ENCODE measurements at regions not wholly inside any gene's neighbourhood (a gene's known extent, or its start where the extent isn't known, plus 50 kb on each side); places are given as distances from the start of the nearest gene placed in this dataset.
"Not testable (repeated sequence)": the region's sequence is repeated elsewhere in the genome, so short reads cannot be mapped to it uniquely, and the experiment has no call there.

DNA sequence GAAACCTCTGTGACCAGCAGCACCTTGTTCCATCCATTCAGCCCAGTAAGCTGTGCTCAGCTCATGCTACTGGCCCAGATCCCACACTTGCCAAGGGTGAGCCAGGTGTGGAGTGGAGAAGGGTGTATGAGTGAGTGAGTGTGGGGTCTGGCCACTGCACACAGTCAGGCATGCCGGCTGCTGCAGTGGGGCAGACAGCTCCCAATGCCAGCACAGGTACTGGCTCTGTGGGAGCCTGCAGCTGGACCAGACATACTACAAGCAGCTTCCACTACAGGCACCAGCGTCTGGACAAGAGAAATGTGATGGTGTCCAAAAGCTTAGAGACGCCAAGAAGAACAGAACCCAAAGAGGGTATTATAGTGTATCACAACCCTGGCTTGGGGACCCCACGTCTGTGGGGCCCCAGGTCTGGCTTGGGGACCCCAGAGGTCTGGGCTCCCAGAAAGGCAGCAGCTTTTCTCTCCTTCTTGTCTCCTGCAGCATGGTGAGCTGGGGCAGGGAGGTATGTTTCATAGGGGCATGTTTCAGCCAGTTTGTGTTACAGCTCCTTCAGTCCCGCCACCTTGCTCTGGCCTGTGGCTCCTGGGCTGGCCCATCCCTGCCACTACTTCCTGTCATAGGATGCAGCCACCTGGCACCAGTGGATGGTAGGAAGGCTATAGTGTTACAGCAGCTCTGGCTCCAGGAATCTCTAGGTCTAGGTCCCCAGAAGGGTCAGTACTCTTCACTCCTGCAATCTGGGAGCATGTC lies 152.4 kb upstream of the HSF2 start:
- Mint-ChIP-seq H3K4me3 (no peak overlapping the region), H3K9me3 (peaks cover 19% of the 10 kb centered on the region), H3K27me3 (ENCODE audit: low read depth) (no peaks in the 10 kb centered on the region), H3K4me1 (ENCODE audit: low read depth) (no peaks in the 10 kb centered on the region), H3K27ac (no peak overlapping the region), H3K36me3 (ENCODE audit: low read depth) (no peaks in the 10 kb centered on the region)

DNA sequence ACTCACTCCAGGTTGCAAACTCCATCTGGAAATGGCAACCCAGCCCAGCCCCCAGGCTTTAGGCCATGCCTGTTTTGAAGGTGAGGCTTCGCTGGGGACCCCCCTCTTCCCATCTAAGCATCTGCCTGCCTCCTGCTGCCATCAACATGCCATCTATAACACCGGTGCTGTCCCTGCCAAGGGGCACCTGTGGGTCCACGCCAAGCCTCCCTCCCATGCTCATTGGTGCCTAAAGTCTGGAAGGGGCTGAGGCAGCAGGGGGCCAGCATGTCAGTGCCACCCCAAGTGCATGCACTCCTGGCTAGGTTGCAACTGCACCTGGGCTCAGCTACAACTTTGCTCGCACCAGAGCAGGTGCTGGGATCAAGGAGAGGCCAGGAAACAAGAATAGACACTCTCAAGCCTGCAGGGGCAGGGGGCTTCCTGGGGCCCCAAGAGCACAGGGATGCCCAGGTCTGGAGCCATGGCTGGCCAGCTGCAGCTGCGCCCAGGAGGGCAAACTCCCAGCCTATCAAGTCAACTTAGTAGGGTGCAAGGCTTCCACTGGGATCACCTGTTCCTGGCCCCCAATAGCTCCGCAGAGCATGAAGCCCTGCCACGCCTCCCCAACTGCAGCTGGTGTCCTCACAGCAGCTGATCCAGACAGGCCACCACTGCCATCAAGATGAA lies 151.3 kb upstream of the HSF2 start:
- no peaks in the 10 kb centered on the region for H3K36me3 Mint-ChIP-seq (ENCODE audit: low read depth)
- H3K4me1 Mint-ChIP-seq (ENCODE audit: low read depth): no peaks in the 10 kb centered on the region
- H3K27ac Mint-ChIP-seq: no peak overlapping the region
- H3K4me3 Mint-ChIP-seq: no peak overlapping the region
- peaks cover 17% of the 10 kb centered on the region for H3K9me3 Mint-ChIP-seq
- no peaks in the 10 kb centered on the region for H3K27me3 Mint-ChIP-seq (ENCODE audit: low read depth)

DNA sequence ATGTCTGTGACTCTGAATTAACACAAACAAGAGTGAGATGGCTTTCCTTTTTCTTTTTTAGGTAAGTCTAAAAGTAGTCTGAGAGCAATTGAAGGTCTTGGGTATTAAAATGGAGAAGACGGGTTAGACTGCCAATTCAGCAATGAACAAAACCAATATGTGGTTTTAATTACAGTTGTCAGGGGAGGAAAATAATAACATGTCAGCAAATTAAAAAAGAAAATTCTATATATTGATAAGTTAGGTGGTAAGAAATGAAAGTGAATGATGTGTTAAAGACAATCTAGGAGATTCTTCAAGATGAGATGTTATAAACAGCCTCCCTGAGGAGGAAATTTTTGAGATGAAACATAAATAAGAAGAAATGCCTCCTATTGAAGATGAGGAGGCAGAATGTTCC lies 150.6 kb upstream of the HSF2 start:
- H3K9me3 Mint-ChIP-seq: peaks cover 10% of the 10 kb centered on the region
- H3K4me3 Mint-ChIP-seq: no peak overlapping the region
- no peaks in the 10 kb centered on the region for H3K27me3 Mint-ChIP-seq (ENCODE audit: low read depth)
- H3K4me1 Mint-ChIP-seq (ENCODE audit: low read depth): no peaks in the 10 kb centered on the region
- no peak overlapping the region for H3K27ac Mint-ChIP-seq
- H3K36me3 Mint-ChIP-seq (ENCODE audit: low read depth): no peaks in the 10 kb centered on the region

DNA sequence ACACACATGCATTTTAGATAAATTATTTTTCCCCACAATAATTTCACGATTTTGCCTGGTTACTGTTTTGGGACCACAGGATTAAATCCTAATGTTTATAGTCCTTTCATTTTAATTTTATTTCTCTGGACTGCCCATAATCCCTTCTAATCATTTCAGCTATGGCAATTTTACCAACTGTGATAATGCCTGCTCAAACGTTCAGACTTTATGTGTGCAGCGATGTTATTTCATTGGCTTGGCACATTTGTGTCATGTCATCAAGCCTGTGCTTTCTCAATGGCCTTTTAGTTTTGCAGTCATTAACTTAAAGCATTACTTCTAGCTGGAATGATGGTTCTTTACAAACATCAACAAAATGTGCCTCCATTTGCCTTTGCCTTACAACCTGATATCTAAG lies 140.6 kb upstream of the HSF2 start:
- Mint-ChIP-seq H3K36me3 (ENCODE audit: low read depth) (no peaks in the 10 kb centered on the region), H3K27me3 (ENCODE audit: low read depth) (no peaks in the 10 kb centered on the region), H3K4me3 (no peak overlapping the region), H3K27ac (no peak overlapping the region), H3K9me3 (no peaks in the 10 kb centered on the region), H3K4me1 (ENCODE audit: low read depth) (no peaks in the 10 kb centered on the region)

DNA sequence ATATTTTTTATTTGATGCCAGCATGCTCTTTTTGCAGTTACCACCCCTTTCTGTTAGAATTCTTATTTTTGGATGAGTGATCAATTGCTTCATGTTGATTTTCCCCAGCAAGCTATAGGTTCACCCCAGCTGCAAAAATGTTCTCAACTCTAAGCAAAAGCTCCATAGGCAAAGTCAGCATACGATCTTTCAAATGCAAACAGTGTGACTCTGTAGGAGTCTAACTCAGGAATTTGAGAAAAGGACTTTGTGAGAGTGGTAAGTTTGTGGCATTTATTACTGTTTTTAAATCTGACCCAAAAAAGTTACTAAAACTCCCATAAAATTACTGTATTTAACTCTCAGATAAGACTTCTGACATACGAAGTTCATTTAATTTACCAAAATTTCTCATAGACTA lies 134.9 kb upstream of the HSF2 start:
- Mint-ChIP-seq H3K9me3 (no peaks in the 10 kb centered on the region), H3K27ac (no peak overlapping the region), H3K4me3 (no peak overlapping the region), H3K4me1 (ENCODE audit: low read depth) (no peaks in the 10 kb centered on the region), H3K36me3 (ENCODE audit: low read depth) (no peaks in the 10 kb centered on the region), H3K27me3 (ENCODE audit: low read depth) (no peaks in the 10 kb centered on the region)

DNA sequence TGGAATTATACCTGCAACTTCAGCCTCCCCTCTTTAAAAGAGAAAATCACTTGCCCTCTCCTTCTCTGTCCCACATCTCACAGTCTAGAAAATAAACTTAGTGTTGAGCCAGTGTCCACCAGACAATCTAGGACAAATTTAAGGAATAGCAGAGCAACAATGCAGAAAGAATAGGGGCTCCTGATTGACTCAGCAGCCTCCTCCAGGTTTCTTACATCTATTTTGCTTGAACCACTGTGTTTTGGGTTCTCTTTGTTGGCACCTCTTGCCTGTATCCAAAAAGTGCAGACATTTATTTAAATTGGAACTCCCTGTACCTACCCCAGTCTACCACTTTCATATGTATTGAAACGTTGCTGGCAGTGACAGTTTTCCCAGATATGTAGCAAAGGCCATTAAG lies 133.7 kb upstream of the HSF2 start:
- Mint-ChIP-seq H3K27me3 (ENCODE audit: low read depth) (no peaks in the 10 kb centered on the region), H3K36me3 (ENCODE audit: low read depth) (no peaks in the 10 kb centered on the region), H3K27ac (no peak overlapping the region), H3K4me3 (no peak overlapping the region), H3K4me1 (ENCODE audit: low read depth) (no peaks in the 10 kb centered on the region), H3K9me3 (no peaks in the 10 kb centered on the region)

DNA sequence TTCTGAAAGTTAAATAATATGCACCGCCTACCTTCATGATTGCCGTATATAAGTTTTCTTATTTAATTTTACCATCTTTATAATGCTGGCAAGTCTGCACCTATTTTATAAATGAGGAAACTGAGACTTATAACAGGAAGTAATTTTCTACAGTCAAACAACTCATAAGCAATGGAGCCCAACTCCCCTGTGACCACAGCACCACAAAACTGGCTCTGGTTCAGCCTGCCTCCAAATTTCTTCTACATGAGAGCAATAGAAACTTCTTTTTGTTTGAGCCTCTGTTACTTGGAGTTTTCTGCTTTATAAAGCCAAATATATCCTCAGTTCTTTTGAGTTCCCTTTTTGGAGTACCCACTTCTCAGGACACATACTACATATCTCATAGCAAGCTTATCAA lies 131.1 kb upstream of the HSF2 start:
- no peak overlapping the region for H3K4me3 Mint-ChIP-seq
- H3K27me3 Mint-ChIP-seq (ENCODE audit: low read depth): no peaks in the 10 kb centered on the region
- H3K4me1 Mint-ChIP-seq (ENCODE audit: low read depth): no peaks in the 10 kb centered on the region
- no peaks in the 10 kb centered on the region for H3K9me3 Mint-ChIP-seq
- no peak overlapping the region for H3K27ac Mint-ChIP-seq
- no peaks in the 10 kb centered on the region for H3K36me3 Mint-ChIP-seq (ENCODE audit: low read depth)

DNA sequence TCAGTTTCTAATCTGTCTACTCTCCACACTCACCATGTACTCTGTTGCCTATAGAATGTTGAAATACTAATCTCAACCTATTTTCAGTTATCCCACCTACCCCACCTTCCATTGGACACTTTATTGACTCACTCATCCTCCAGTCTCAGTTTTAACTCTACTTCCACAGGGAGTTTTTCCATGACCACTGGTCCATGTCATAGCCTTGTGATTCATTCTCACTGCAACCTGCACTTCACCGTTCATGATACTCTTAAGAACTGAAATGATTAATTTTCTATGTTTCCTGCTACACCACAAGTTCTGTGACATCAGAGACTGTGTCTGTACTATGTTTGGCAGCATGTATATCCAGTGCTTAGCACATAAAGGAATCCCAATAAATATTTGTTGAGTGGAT lies 122.8 kb upstream of the HSF2 start:
- no peaks in the 10 kb centered on the region for H3K4me1 Mint-ChIP-seq (ENCODE audit: low read depth)
- H3K4me3 Mint-ChIP-seq: no peak overlapping the region
- H3K9me3 Mint-ChIP-seq: no peaks in the 10 kb centered on the region
- H3K27me3 Mint-ChIP-seq (ENCODE audit: low read depth): no peaks in the 10 kb centered on the region
- H3K36me3 Mint-ChIP-seq (ENCODE audit: low read depth): no peaks in the 10 kb centered on the region
- H3K27ac Mint-ChIP-seq: no peak overlapping the region

DNA sequence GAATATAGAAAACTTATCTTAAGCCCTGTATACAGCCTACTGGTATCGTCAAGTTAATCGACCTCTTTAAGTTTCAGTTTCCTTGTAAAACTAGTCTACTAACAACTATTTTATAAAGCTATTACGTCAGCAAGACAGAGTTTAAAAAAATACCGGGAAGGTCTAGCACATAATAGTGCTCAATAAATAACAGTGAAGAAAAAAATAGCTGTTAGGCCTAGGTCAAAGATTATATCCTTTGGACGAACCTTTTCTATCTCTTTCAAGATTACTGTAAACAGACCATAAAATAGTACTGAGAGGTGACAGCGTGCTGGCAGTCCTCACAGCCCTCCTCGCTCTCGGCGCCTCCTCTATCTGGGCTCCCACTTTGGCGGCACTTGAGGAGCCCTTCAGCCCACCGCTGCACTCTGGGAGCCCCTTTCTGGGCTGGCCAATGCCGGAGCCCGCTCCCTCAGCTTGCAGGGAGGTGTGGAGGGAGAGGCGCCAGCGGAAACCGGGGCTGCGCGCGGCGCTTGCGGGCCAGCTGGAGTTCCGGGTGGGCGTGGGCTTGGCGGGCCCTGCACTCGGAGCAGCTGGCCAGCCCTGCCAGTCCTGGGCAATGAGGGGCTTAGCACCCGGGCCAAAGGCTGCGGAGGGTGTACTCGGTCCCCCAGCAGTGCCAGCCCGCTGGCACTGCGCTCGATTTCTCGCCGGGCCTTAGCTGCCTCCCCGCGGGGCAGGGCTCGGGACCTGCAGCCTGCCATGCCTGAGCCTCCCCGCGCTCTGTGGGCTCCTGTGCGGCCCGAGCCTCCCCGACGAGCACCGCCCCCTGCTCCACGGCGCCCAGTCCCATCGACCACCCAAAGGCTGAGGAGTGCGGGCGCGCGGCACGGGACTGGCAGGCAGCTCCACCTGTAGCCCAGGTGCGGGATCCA lies 119.1 kb upstream of the HSF2 start:
- not testable (repeated sequence) for H3K4me1 Mint-ChIP-seq (ENCODE audit: low read depth); H3K36me3 Mint-ChIP-seq (ENCODE audit: low read depth); H3K4me3 Mint-ChIP-seq; H3K27me3 Mint-ChIP-seq (ENCODE audit: low read depth); H3K9me3 Mint-ChIP-seq; H3K27ac Mint-ChIP-seq

DNA sequence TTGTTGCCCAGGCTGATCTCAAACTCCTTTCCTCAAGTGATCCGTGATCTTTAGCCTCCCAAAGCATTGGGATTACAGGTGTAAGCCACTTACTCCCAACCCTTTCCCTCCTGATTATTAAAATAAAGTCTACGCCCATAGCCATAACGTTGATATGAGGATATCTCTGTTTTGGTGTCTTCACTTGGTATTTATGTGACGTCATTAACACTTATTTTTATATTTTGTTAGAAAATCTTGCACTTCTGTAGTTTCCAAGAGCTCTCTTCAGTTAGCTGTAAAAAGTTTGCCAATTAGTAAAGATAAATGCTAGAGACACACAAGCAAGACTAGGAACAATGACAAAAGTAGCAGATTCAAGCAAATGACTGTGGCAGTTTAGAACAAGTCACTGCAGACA lies 115.6 kb upstream of the HSF2 start:
- Mint-ChIP-seq H3K36me3 (ENCODE audit: low read depth) (no peaks in the 10 kb centered on the region), H3K4me3 (no peak overlapping the region), H3K27me3 (ENCODE audit: low read depth) (no peaks in the 10 kb centered on the region), H3K4me1 (ENCODE audit: low read depth) (no peaks in the 10 kb centered on the region), H3K27ac (no peak overlapping the region), H3K9me3 (no peaks in the 10 kb centered on the region)

DNA sequence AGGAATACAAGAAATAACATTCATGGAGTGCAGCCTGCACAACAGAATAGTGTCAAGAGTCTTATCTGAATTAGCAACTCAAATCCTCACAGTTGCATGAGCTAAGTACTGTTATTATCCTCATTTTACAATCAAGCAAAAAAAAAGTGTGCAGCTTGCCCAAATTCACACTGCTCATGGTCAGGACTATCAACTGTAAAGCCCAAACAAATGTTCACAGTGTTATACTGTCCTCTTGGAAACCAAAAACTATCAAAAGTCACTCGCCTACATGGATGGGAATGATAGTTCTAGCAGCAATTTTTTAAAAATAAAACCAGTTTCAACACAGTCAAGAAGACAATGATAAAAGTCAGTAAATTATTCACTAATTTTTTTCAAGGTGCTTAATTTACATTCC lies 114.6 kb upstream of the HSF2 start:
- no peaks in the 10 kb centered on the region for H3K36me3 Mint-ChIP-seq (ENCODE audit: low read depth)
- no peaks in the 10 kb centered on the region for H3K9me3 Mint-ChIP-seq
- no peaks in the 10 kb centered on the region for H3K27me3 Mint-ChIP-seq (ENCODE audit: low read depth)

DNA sequence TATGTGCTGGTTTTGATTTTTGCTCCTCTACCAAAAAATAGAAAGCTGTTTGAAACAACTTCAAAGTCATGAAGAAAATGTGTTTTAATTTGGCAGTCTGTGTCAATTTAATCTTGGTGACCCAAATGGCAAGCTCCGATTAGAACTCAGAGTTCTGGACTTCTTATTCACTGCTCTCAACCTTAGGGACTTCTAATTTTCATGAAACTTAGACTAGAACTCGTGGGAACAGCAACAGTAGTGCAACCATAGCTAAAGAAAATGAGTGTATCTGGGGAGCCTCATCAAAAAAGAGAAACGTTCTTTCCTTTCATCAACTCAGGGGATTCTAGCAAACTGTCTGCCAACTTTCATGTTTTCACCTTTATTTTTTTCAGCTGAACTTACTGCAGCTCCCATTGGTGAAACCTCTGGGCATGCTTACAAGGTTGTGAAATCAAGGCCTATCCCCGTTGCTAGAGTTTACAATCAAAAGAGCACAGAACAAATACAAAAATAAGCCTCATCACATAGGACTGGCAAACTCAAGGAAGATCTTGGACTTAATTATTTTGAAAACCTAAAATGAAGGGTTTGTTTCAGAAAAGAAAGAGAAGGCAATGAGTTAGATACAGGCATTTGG lies 114.0 kb upstream of the HSF2 start:
- H3K27ac Mint-ChIP-seq: no peak overlapping the region

More for the DNA sequence above, 114.6 kb upstream of the HSF2 start:
- no peaks in the 10 kb centered on the region for H3K4me1 Mint-ChIP-seq (ENCODE audit: low read depth)
- no peak overlapping the region for H3K4me3 Mint-ChIP-seq
- no peak overlapping the region for H3K27ac Mint-ChIP-seq

DNA sequence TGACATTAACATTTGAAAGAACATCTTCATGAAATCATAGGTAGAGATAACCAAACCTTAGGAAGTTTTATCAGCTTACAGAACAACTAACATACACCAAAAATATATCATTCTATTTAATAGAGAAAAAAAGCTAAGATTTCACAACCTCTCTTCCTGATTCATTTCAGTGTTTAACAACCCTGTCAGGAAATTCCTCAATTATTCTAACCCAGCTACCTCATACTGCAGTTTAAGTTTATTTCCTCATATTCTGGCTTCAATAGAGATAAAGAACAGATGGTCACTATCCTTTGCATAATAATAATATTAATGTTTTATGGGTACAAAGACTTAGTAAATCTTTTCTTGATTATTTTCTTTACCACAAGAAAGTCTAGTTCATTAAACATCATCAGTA lies 112.9 kb upstream of the HSF2 start:
- no peaks in the 10 kb centered on the region for H3K4me1 Mint-ChIP-seq (ENCODE audit: low read depth)
- H3K27me3 Mint-ChIP-seq (ENCODE audit: low read depth): no peaks in the 10 kb centered on the region
- no peak overlapping the region for H3K4me3 Mint-ChIP-seq
- no peak overlapping the region for H3K27ac Mint-ChIP-seq
- no peaks in the 10 kb centered on the region for H3K9me3 Mint-ChIP-seq
- H3K36me3 Mint-ChIP-seq (ENCODE audit: low read depth): no peaks in the 10 kb centered on the region

More for the DNA sequence above, 114.0 kb upstream of the HSF2 start:
- no peaks in the 10 kb centered on the region for H3K9me3 Mint-ChIP-seq
- H3K36me3 Mint-ChIP-seq (ENCODE audit: low read depth): no peaks in the 10 kb centered on the region
- H3K4me1 Mint-ChIP-seq (ENCODE audit: low read depth): no peaks in the 10 kb centered on the region
- no peaks in the 10 kb centered on the region for H3K27me3 Mint-ChIP-seq (ENCODE audit: low read depth)
- H3K4me3 Mint-ChIP-seq: no peak overlapping the region

DNA sequence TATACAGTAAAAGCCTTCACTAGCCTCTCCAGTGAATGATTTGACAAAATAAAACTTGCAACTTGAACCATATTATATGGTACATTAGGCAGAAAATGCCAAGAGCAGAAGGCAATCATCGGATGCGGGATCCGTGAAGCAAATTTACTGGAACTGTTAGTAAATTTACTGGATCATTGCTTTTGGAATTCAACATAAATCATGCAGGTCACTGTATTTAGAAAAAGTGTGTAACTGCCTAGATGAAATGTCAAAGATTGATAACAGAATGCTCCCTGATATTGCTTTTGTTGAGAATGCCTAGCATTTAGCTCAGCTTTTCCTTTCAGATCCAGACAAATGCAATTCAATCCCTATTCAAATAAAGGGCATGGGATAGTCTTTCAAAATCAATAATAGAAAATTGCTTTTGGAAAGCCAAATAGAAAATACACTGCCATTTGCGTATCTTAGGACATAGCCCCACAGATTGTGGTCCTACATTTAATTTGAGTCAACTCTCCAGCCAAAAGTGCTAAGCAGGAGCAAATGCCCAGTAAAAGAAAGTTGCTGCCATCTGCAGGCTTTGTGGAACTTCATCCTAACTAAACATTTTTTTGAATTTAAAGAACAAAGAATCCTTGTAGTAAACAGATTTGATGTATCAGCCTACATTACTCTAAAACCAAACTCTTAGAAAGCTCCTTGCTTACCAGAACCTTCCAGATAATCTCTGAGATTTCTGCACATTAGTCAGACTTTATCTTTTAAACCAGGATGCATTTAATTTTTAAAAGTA lies 109.5 kb upstream of the HSF2 start:
- no peaks in the 10 kb centered on the region for H3K27me3 Mint-ChIP-seq (ENCODE audit: low read depth)
- no peak overlapping the region for H3K4me3 Mint-ChIP-seq
- no peaks in the 10 kb centered on the region for H3K4me1 Mint-ChIP-seq (ENCODE audit: low read depth)
- H3K27ac Mint-ChIP-seq: no peak overlapping the region
- no peaks in the 10 kb centered on the region for H3K36me3 Mint-ChIP-seq (ENCODE audit: low read depth)
- H3K9me3 Mint-ChIP-seq: no peaks in the 10 kb centered on the region

All from T-helper 1 cell treated with Interleukin-12 subunit alpha and Interleukin-12 subunit beta and Interleukin-4 antibody, amounts not matched to agents 30 μg/mL and 1 μg/mL, for 36 hours (primary cell).